HFF-Myc (cell line): ENCODE measurements at regions not wholly inside any gene's neighbourhood (a gene's known extent, or its start where the extent isn't known, plus 50 kb on each side); places are given as distances from the start of the nearest gene placed in this dataset.

ENCODE experiments used
- DNase-seq: peaks from one replicate; pipeline ENCODE4 v3.0.0-alpha.2; 2011; ENCODE audit warnings: low read depth; ENCODE audit errors: extremely low read depth
- H3K4me3 ChIP-seq: replicated peaks from 2 replicates; pipeline ENCODE4 v1.5.1; 2011; ENCODE audit warnings: low read depth, mild to moderate bottlenecking, control low read depth, low read length
- TF ChIP-seq, protein P1 (sequence below): IDR thresholded peaks from 2 replicates; pipeline ENCODE4 v1.5.1; 2012; ENCODE audit warnings: mild to moderate bottlenecking, low read depth, low read length, control low read depth; ENCODE audit errors: missing control alignments

DNA sequence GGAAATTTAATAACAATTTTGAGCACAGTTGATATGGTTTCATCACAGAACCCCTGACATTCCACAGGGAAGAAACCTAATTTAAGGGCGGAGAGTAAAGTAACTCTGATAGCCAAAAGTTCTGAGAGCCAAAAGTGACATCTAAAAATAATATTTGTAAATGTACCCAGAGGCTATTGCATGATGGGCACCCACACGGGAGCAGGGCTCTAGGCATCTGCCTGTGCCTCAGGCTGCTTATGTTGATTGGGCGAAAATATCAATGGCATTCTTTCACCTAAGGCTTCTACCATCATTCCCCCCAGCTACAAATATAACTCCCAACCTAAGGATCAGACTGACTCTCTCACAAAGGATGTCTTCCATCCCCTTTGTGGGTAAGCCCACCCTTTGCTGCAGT is 54.1 kb upstream of the PTPRM start:
- TF ChIP-seq, protein P1, sequence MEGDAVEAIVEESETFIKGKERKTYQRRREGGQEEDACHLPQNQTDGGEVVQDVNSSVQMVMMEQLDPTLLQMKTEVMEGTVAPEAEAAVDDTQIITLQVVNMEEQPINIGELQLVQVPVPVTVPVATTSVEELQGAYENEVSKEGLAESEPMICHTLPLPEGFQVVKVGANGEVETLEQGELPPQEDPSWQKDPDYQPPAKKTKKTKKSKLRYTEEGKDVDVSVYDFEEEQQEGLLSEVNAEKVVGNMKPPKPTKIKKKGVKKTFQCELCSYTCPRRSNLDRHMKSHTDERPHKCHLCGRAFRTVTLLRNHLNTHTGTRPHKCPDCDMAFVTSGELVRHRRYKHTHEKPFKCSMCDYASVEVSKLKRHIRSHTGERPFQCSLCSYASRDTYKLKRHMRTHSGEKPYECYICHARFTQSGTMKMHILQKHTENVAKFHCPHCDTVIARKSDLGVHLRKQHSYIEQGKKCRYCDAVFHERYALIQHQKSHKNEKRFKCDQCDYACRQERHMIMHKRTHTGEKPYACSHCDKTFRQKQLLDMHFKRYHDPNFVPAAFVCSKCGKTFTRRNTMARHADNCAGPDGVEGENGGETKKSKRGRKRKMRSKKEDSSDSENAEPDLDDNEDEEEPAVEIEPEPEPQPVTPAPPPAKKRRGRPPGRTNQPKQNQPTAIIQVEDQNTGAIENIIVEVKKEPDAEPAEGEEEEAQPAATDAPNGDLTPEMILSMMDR: no peak
- no peak for DNase-seq
- H3K4me3 ChIP-seq: no peak overlapping the region

DNA sequence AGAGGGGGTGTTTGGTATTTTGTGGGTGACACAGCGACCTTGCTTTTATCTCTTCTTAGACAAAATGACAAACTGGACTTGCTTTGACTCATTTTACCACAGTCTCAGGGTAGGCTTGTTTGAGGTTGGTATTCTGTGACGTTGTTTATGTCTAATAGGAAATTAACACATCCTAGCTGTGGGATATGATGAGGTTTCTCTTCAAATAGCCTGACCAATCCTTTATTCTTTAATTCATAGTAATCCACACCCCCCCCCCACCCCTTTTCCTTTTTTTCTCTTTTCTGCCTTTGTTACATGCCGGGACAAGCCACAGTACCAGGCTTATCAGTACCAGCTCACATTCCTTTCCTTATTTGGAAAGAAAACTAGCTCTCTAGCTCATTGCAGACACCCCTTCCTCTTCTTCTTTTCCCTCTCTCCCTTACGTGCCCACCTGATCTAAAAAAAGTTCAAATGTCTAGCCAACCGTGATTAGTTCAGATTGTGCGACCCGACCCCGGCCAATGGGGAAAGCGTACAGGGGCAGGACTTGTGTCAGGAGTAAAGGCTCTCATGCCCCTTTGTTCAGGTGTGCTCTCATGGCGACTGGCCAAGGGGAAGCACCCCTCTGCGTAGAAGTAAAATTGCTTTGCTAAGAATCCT is 52.2 kb upstream of the PTPRM start:
- TF ChIP-seq, protein P1: no peak
- H3K4me3 ChIP-seq: no peak overlapping the region
- DNase-seq: no peak

DNA sequence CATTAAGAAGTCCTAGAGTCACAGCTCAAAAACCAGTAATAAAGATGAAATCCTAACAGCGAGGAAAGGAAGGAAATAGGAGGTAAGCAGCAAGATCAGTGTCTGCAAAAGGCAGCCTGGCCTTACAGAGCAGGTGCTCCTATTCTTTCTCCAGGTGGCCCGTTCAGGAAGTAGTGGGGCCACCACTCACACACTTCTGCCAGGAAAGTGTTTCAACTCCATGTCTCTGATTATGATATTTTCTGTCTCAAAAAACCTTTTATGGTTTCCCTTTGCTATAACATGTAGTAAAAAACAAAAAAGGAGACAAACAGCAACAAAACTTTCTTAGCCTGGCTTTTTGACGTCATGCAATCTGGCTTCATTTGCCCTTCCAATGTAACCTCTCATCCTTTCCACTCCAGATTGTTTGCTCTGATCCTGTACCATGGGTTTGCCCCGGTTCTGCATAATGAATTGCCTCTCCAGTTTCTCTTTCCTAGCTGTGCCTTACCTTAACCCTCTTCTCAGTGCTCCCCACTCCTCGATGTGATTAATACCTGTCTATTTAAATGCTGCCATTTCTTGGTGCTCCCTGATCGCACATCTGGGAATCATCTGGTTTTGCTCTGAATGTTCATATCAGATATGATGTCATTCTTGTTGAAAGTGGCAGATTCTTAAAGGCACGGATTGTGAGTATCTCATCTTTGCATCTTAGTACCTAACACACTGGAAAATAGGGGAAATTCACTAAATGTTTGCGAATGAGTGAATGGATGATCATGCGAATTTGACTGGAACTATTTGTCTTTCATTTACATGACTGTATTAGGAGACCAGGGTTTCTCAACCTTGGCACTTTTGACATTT is 50.6 kb upstream of the PTPRM start:
- DNase-seq: no peak
- H3K4me3 ChIP-seq: no peak overlapping the region
- TF ChIP-seq, protein P1: no peak
